Urinary bladder (tissue), 3 donors: ENCODE measurements at regions not wholly inside any gene's neighbourhood (a gene's known extent, or its start where the extent isn't known, plus 50 kb on each side); places are given as distances from the start of the nearest gene placed in this dataset.
"Not testable (repeated sequence)": the region's sequence is repeated elsewhere in the genome, so short reads cannot be mapped to it uniquely, and the experiment has no call there.

Experiments used
- DNase-seq: peaks from one replicate; pipeline ENCODE4 v3.0.0-alpha.2; 2015; ENCODE audit errors: extremely low spot score
- H3K27ac ChIP-seq: one replicate; pipeline ENCODE4 v1.5.1; 2013; ENCODE audit warnings: low read depth, mild to moderate bottlenecking, moderate library complexity
- H3K36me3 ChIP-seq: one replicate; pipeline ENCODE4 v1.6.1; 2013; ENCODE audit warnings: mild to moderate bottlenecking, moderate library complexity; ENCODE audit not compliant: insufficient read depth
- H3K4me1 ChIP-seq: one replicate; pipeline ENCODE4 v1.6.1; 2013; ENCODE audit warnings: mild to moderate bottlenecking, moderate library complexity; ENCODE audit not compliant: insufficient read depth
- H3K4me3 ChIP-seq: one replicate; pipeline ENCODE4 v1.5.1; 2013; ENCODE audit warnings: low read depth, low read length
- WGBS: extraction: QIAGEN DNeasy Blood & Tissue Kit; methylation state at CpG from one replicate; pipeline ENCODE4 v1.1.7; 2013; 5-methylcytosine and 5-hydroxymethylcytosine counted together
- donor health status: healthy with polysubstance abuse.
- donor health status: healthy.

GRCh38 chr14:31911160-31911559, 165.9 kb upstream of the ARHGAP5 start:
- Histone ChIP-seq H3K4me1 (no peaks in the 10 kb centered on the region), H3K36me3 (no peaks in the 10 kb centered on the region), H3K4me3 (no peak overlapping the region), H3K27ac (no peak overlapping the region)
- DNase-seq: no peak
- 99% methylated on average over 1 of the region's 1 CpG for WGBS

- H3K27ac ChIP-seq: no peak overlapping the region
- no peaks in the 10 kb centered on the region for H3K4me1 ChIP-seq
- WGBS: 96% methylated on average over 4 of the region's 4 CpGs
- no peak overlapping the region for H3K4me3 ChIP-seq
- DNase-seq: no peak
- no peaks in the 10 kb centered on the region for H3K36me3 ChIP-seq
Measured at GRCh38 chr14:31913370-31913769, 163.7 kb upstream of the ARHGAP5 start.

GRCh38 chr14:31918289-31918688, 158.8 kb upstream of the ARHGAP5 start:
- H3K4me1 ChIP-seq, H3K36me3 ChIP-seq, H3K4me3 ChIP-seq, DNase-seq, H3K27ac ChIP-seq: not testable (repeated sequence)
- WGBS: 91% methylated on average over 4 of the region's 7 CpGs

GRCh38 chr14:31920001-31920400, 157.1 kb upstream of the ARHGAP5 start:
- Histone ChIP-seq H3K4me1 (no peaks in the 10 kb centered on the region), H3K36me3 (no peaks in the 10 kb centered on the region), H3K27ac (no peak overlapping the region), H3K4me3 (no peak overlapping the region)
- WGBS: 82% methylated on average over 1 of the region's 1 CpG
- DNase-seq: no peak

GRCh38 chr14:31920989-31921650, 156.0 kb upstream of the ARHGAP5 start:
- Histone ChIP-seq H3K36me3 (no peaks in the 10 kb centered on the region), H3K27ac (no peak overlapping the region), H3K4me1 (no peaks in the 10 kb centered on the region), H3K4me3 (no peak overlapping the region)
- no peak for DNase-seq
- 95% methylated on average over 5 of the region's 5 CpGs for WGBS

- no peak for DNase-seq
- 93% methylated on average over 5 of the region's 5 CpGs for WGBS
- H3K27ac ChIP-seq: no peak overlapping the region
- H3K4me1 ChIP-seq: no peaks in the 10 kb centered on the region
- H3K36me3 ChIP-seq: no peaks in the 10 kb centered on the region
- no peak overlapping the region for H3K4me3 ChIP-seq
Measured at GRCh38 chr14:31921721-31922120, 155.4 kb upstream of the ARHGAP5 start.

GRCh38 chr14:31926123-31926522, 151.0 kb upstream of the ARHGAP5 start:
- Histone ChIP-seq H3K4me1 (no peaks in the 10 kb centered on the region), H3K4me3 (no peak overlapping the region), H3K36me3 (no peaks in the 10 kb centered on the region), H3K27ac (no peak overlapping the region)
- WGBS: 70% methylated on average over 1 of the region's 1 CpG
- no peak for DNase-seq

- Histone ChIP-seq H3K36me3 (no peaks in the 10 kb centered on the region), H3K4me1 (no peaks in the 10 kb centered on the region), H3K4me3 (no peak overlapping the region), H3K27ac (peak overlapping the region; percentile 51)
- 38% methylated on average over 6 of the region's 6 CpGs for whole genome bisulfite sequencing
- DNase-seq: no peak
Measured at GRCh38 chr14:31926652-31927347, 150.3 kb upstream of the ARHGAP5 start.

GRCh38 chr14:31927348-31927832, 149.7 kb upstream of the ARHGAP5 start:
- H3K4me3 ChIP-seq: no peak overlapping the region
- 6% methylated on average over 6 of the region's 6 CpGs for WGBS
- peak; percentile 29 for DNase-seq
- no peaks in the 10 kb centered on the region for H3K36me3 ChIP-seq
- H3K4me1 ChIP-seq: no peaks in the 10 kb centered on the region
- H3K27ac ChIP-seq: peak overlapping the region; percentile 51

- Histone ChIP-seq H3K4me3 (no peak overlapping the region), H3K4me1 (no peaks in the 10 kb centered on the region), H3K27ac (no peak overlapping the region), H3K36me3 (no peaks in the 10 kb centered on the region)
- WGBS: 96% methylated on average over 1 of the region's 1 CpG
- DNase-seq: no peak
Measured at GRCh38 chr14:31930070-31930469, 147.0 kb upstream of the ARHGAP5 start.

- Histone ChIP-seq H3K4me3 (no peak overlapping the region), H3K27ac (no peak overlapping the region), H3K36me3 (no peaks in the 10 kb centered on the region), H3K4me1 (peaks cover under 1% of the 10 kb centered on the region)
- no peak for DNase-seq
- 91% methylated on average over 3 of the region's 3 CpGs for WGBS
Measured at GRCh38 chr14:31930493-31931240, 146.4 kb upstream of the ARHGAP5 start.

- Histone ChIP-seq H3K4me1 (peaks cover 2% of the 10 kb centered on the region), H3K4me3 (no peak overlapping the region), H3K27ac (no peak overlapping the region), H3K36me3 (no peaks in the 10 kb centered on the region)
- DNase-seq: no peak
- WGBS: 93% methylated on average over 5 of the region's 5 CpGs
Measured at GRCh38 chr14:31932675-31933074, 144.4 kb upstream of the ARHGAP5 start.

GRCh38 chr14:31933716-31934115, 143.4 kb upstream of the ARHGAP5 start:
- 45% methylated on average over 3 of the region's 3 CpGs for WGBS
- no peaks in the 10 kb centered on the region for H3K36me3 ChIP-seq
- no peak overlapping the region for H3K4me3 ChIP-seq
- H3K4me1 ChIP-seq: peaks cover 2% of the 10 kb centered on the region
- H3K27ac ChIP-seq: no peak overlapping the region
- no peak for DNase-seq
